ENCODE measurements at regions not wholly inside any gene's neighbourhood (a gene's known extent, or its start where the extent isn't known, plus 50 kb on each side); places are given as distances from the start of the nearest gene placed in this dataset.
"Not testable (repeated sequence)": the region's sequence is repeated elsewhere in the genome, so short reads cannot be mapped to it uniquely, and the experiment has no call there.

- DNase-seq = no peak
These were observed 52.4 kb upstream of the COX7C start for GRCh38 chr5:86565197-86565789.

- not testable (repeated sequence) for DNase-seq
These were observed 51.7 kb upstream of the COX7C start for GRCh38 chr5:86566030-86566429.
